ENCODE measurements at regions not wholly inside any gene's neighbourhood (a gene's known extent, or its start where the extent isn't known, plus 50 kb on each side); places are given as distances from the start of the nearest gene placed in this dataset.

GRCh38 chr5:32850817-32851496, 139.8 kb downstream of the NPR3 start:
- Mint-ChIP-seq H3K9me3 (ENCODE audit: low read depth) (peaks cover 5% of the 10 kb centered on the region), H3K27ac (ENCODE audit: unreplicated experiment) (peak overlapping the region; percentile 53), H3K4me1 (ENCODE audit: low read depth) (peaks cover 62% of the 10 kb centered on the region), H3K27me3 (ENCODE audit: low read depth) (no peaks in the 10 kb centered on the region), H3K4me3 (ENCODE audit: unreplicated experiment) (no peak overlapping the region), H3K36me3 (ENCODE audit: low read depth) (no peaks in the 10 kb centered on the region)
- DNase-seq (ENCODE audit: low spot score): no peak
- no peak for TF ChIP-seq CTCF (IDR thresholded peaks at IDR 0.05)

- no peak for TF ChIP-seq CTCF (IDR thresholded peaks at IDR 0.05)
- no peaks in the 10 kb centered on the region for H3K36me3 Mint-ChIP-seq (ENCODE audit: low read depth)
- no peak for DNase-seq (ENCODE audit: low spot score)
- peak overlapping the region; percentile 90 for H3K27ac Mint-ChIP-seq (ENCODE audit: unreplicated experiment)
- H3K9me3 Mint-ChIP-seq (ENCODE audit: low read depth): peaks cover 5% of the 10 kb centered on the region
- peaks cover 62% of the 10 kb centered on the region for H3K4me1 Mint-ChIP-seq (ENCODE audit: low read depth)
- H3K27me3 Mint-ChIP-seq (ENCODE audit: low read depth): no peaks in the 10 kb centered on the region
- H3K4me3 Mint-ChIP-seq (ENCODE audit: unreplicated experiment): no peak overlapping the region
Measured at GRCh38 chr5:32851559-32852173, 140.5 kb downstream of the NPR3 start.

GRCh38 chr5:32852535-32852934, 141.4 kb downstream of the NPR3 start:
- peaks cover 2% of the 10 kb centered on the region for H3K36me3 Mint-ChIP-seq (ENCODE audit: low read depth)
- no peaks in the 10 kb centered on the region for H3K27me3 Mint-ChIP-seq (ENCODE audit: low read depth)
- TF ChIP-seq CTCF (IDR thresholded peaks at IDR 0.05): peak; percentile 76
- DNase-seq (ENCODE audit: low spot score): no peak
- peak overlapping the region; percentile 90 for H3K27ac Mint-ChIP-seq (ENCODE audit: unreplicated experiment)
- peaks cover 62% of the 10 kb centered on the region for H3K4me1 Mint-ChIP-seq (ENCODE audit: low read depth)
- H3K9me3 Mint-ChIP-seq (ENCODE audit: low read depth): peaks cover 9% of the 10 kb centered on the region
- H3K4me3 Mint-ChIP-seq (ENCODE audit: unreplicated experiment): peak overlapping the region; percentile 16

GRCh38 chr5:32852976-32853375, 141.9 kb downstream of the NPR3 start:
- peaks cover 62% of the 10 kb centered on the region for H3K4me1 Mint-ChIP-seq (ENCODE audit: low read depth)
- H3K4me3 Mint-ChIP-seq (ENCODE audit: unreplicated experiment): no peak overlapping the region
- H3K9me3 Mint-ChIP-seq (ENCODE audit: low read depth): peaks cover 12% of the 10 kb centered on the region
- H3K27me3 Mint-ChIP-seq (ENCODE audit: low read depth): no peaks in the 10 kb centered on the region
- TF ChIP-seq CTCF (IDR thresholded peaks at IDR 0.05): peak; percentile 50
- H3K36me3 Mint-ChIP-seq (ENCODE audit: low read depth): peaks cover 2% of the 10 kb centered on the region
- peak overlapping the region; percentile 90 for H3K27ac Mint-ChIP-seq (ENCODE audit: unreplicated experiment)
- DNase-seq (ENCODE audit: low spot score): no peak

GRCh38 chr5:32854473-32854872, 143.4 kb downstream of the NPR3 start:
- Mint-ChIP-seq H3K4me1 (ENCODE audit: low read depth) (peaks cover 48% of the 10 kb centered on the region), H3K9me3 (ENCODE audit: low read depth) (peaks cover 25% of the 10 kb centered on the region), H3K4me3 (ENCODE audit: unreplicated experiment) (no peak overlapping the region), H3K27me3 (ENCODE audit: low read depth) (no peaks in the 10 kb centered on the region), H3K36me3 (ENCODE audit: low read depth) (peaks cover 13% of the 10 kb centered on the region), H3K27ac (ENCODE audit: unreplicated experiment) (no peak overlapping the region)
- DNase-seq (ENCODE audit: low spot score): no peak
- TF ChIP-seq CTCF (IDR thresholded peaks at IDR 0.05): no peak
